ENCODE measurements at regions not wholly inside any gene's neighbourhood (a gene's known extent, or its start where the extent isn't known, plus 50 kb on each side); places are given as distances from the start of the nearest gene placed in this dataset.

DNA sequence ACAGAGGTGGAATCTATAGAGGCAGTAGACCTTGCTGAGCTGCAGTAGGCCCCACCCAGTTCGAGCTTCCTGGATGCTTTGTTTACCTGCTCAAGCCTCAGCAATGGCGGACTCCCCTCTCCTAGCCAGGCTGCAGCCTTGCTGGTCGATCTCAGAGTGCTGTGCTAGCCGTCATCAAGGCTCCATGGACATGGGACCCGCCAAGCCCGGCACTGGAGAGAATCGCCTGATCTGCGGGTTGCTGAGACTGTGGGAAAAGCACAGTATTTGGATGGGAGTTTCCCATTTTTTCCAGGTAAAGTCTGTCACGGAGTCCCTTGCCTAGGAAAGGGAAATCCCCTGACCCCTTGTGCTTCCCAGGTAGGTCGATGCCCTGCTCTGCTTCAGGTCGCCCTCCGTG is 124.8 kb upstream of the KLF8 start:
- TF ChIP-seq, protein P1, sequence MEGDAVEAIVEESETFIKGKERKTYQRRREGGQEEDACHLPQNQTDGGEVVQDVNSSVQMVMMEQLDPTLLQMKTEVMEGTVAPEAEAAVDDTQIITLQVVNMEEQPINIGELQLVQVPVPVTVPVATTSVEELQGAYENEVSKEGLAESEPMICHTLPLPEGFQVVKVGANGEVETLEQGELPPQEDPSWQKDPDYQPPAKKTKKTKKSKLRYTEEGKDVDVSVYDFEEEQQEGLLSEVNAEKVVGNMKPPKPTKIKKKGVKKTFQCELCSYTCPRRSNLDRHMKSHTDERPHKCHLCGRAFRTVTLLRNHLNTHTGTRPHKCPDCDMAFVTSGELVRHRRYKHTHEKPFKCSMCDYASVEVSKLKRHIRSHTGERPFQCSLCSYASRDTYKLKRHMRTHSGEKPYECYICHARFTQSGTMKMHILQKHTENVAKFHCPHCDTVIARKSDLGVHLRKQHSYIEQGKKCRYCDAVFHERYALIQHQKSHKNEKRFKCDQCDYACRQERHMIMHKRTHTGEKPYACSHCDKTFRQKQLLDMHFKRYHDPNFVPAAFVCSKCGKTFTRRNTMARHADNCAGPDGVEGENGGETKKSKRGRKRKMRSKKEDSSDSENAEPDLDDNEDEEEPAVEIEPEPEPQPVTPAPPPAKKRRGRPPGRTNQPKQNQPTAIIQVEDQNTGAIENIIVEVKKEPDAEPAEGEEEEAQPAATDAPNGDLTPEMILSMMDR (conservative IDR thresholded peaks at IDR 0.05; ENCODE audit: low read length), result no peak
- no peak for TF ChIP-seq EZH2phosphoT487 (IDR thresholded peaks at IDR 0.05; ENCODE audit: borderline replicate concordance, low read depth, low read length)

Measured in OCI-LY7 (cell line).